Prostate gland (tissue), 2 donors: ENCODE measurements at regions not wholly inside any gene's neighbourhood (a gene's known extent, or its start where the extent isn't known, plus 50 kb on each side); places are given as distances from the start of the nearest gene placed in this dataset.

Source experiments
- CTCF ChIP-seq, 4 experiments: fragments of 200-600 bp in 2 of 4; fragments of 450-650 bp in 2 of 4; sonication (generic) in 2 of 4; IDR thresholded peaks; 1 replicate in 3 of 4; 2 replicates in 1 of 4; pipeline ENCODE4 v1.5.1; 2016 to 2019; ENCODE audit warnings: antibody characterized with exemption in 4 of 4, mild to moderate bottlenecking in 2 of 4, moderate library complexity in 2 of 4
- POLR2A ChIP-seq: fragments of 450-650 bp; IDR thresholded peaks from one replicate; pipeline ENCODE4 v1.6.1; 2016; ENCODE audit warnings: antibody characterized with exemption, mild to moderate bottlenecking

- TF ChIP-seq POLR2A (no peak), CTCF (IDR thresholded peaks at IDR 0.05) (no peak)
These were observed 79.5 kb upstream of the KCNMB2 start for GRCh38 chr3:178456621-178457285.
